Immature natural killer cell (primary cell): ENCODE measurements at regions not wholly inside any gene's neighbourhood (a gene's known extent, or its start where the extent isn't known, plus 50 kb on each side); places are given as distances from the start of the nearest gene placed in this dataset.

Experiments
- DNase-seq, 3 donors: peaks; one replicate each; pipeline ENCODE4 v3.0.0; 2022; ENCODE audit warnings: mixed read lengths in 1 of 3
- H3K27ac Mint-ChIP-seq, 6 donors: one replicate each; pipeline ENCODE4 v1.8.0; 2020; ENCODE audit warnings: mixed read lengths in 6 of 6, mild to moderate bottlenecking in 5 of 6, inconsistent platforms in 4 of 6, moderate library complexity in 3 of 6
- H3K27me3 Mint-ChIP-seq, 3 donors: one replicate each; pipeline ENCODE4 v1.8.0; 2020 to 2021; ENCODE audit warnings: low read depth in 3 of 3, mild to moderate bottlenecking in 3 of 3, mixed read lengths in 3 of 3, moderate library complexity in 3 of 3, inconsistent platforms in 1 of 3
- H3K36me3 Mint-ChIP-seq, 3 donors: one replicate each; pipeline ENCODE4 v1.8.0; 2020; ENCODE audit warnings: mixed read lengths in 3 of 3, inconsistent platforms in 2 of 3, mild to moderate bottlenecking in 2 of 3
- H3K4me1 Mint-ChIP-seq, 2 donors: one replicate each; pipeline ENCODE4 v1.8.0; 2020; ENCODE audit warnings: inconsistent platforms in 2 of 2, mild to moderate bottlenecking in 2 of 2, mixed read lengths in 2 of 2, moderate library complexity in 1 of 2
- H3K4me3 Mint-ChIP-seq, 5 donors: one replicate each; pipeline ENCODE4 v1.8.0; 2020; ENCODE audit warnings: mild to moderate bottlenecking in 5 of 5, mixed read lengths in 5 of 5, inconsistent platforms in 3 of 5, moderate library complexity in 3 of 5
- H3K9me3 Mint-ChIP-seq, 6 donors: one replicate each; pipeline ENCODE4 v1.8.0; 2020; ENCODE audit warnings: mild to moderate bottlenecking in 6 of 6, mixed read lengths in 6 of 6, inconsistent platforms in 4 of 6, moderate library complexity in 3 of 6

DNA sequence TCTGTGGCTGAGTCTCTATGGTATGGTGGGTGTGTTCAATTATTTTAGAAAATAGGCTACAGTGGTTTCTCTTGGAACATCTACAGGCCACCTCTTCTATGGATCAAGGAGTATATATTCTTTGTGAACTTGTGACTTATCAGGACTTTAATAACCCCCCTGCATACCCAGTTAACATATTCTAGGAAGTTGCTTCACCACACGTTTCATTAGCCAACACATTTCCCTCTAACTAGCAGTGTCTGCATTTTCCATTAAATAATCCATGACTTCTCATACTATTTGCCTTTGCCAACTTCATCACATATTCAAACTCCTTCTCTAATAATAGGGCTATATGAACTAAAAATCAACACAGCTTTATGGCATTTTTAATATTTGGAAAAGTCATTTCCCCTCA is 187.6 kb upstream of the ARL4C start:
- peaks cover 0 to 1% (median 0%) of the 10 kb centered on the region in 6 donors for H3K9me3 Mint-ChIP-seq
- peaks cover 0 to 4% (median 4%) of the 10 kb centered on the region in 3 donors for H3K27me3 Mint-ChIP-seq
- H3K27ac Mint-ChIP-seq: no peak overlapping the region
- no peaks in the 10 kb centered on the region for H3K4me1 Mint-ChIP-seq
- H3K36me3 Mint-ChIP-seq: no peaks in the 10 kb centered on the region
- no peak overlapping the region for H3K4me3 Mint-ChIP-seq
- DNase-seq: no peak

DNA sequence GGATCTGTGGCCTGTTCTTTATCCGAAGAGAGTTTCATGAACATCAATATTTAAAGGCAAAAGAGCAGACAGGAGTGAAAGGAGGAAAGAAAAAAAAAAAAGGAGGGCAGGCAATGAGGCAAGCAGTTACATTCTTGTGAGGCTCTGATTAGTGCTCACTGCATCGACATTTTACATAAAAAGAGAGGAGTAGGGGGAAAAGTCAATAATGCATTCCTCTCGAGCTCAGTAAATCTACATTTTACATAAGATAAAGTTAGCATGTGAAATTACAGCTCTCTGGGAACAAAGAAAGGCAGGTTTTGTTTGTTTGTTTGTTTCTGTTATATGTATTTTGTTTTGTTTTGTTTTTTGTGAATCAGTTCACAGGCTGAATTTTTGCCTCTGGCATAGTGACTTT is 187.1 kb upstream of the ARL4C start:
- Mint-ChIP-seq H3K9me3 (peaks cover 0 to 1% (median 0%) of the 10 kb centered on the region in 6 donors), H3K36me3 (no peaks in the 10 kb centered on the region), H3K27ac (no peak overlapping the region), H3K4me3 (no peak overlapping the region), H3K4me1 (no peaks in the 10 kb centered on the region), H3K27me3 (peaks cover 0 to 8% (median 4%) of the 10 kb centered on the region in 3 donors)
- DNase-seq: no peak

- Mint-ChIP-seq H3K27me3 (peaks cover 0 to 9% (median 5%) of the 10 kb centered on the region in 3 donors), H3K27ac (peak overlapping the region in 5 of 6 donors; percentile 4 to 84 (median 36)), H3K4me1 (no peaks in the 10 kb centered on the region), H3K9me3 (peaks cover 0 to 1% (median 0%) of the 10 kb centered on the region in 6 donors), H3K36me3 (no peaks in the 10 kb centered on the region), H3K4me3 (no peak overlapping the region)
- no peak for DNase-seq
Observed at GRCh38 chr2:234682492-234683228, 185.8 kb upstream of the ARL4C start.

DNA sequence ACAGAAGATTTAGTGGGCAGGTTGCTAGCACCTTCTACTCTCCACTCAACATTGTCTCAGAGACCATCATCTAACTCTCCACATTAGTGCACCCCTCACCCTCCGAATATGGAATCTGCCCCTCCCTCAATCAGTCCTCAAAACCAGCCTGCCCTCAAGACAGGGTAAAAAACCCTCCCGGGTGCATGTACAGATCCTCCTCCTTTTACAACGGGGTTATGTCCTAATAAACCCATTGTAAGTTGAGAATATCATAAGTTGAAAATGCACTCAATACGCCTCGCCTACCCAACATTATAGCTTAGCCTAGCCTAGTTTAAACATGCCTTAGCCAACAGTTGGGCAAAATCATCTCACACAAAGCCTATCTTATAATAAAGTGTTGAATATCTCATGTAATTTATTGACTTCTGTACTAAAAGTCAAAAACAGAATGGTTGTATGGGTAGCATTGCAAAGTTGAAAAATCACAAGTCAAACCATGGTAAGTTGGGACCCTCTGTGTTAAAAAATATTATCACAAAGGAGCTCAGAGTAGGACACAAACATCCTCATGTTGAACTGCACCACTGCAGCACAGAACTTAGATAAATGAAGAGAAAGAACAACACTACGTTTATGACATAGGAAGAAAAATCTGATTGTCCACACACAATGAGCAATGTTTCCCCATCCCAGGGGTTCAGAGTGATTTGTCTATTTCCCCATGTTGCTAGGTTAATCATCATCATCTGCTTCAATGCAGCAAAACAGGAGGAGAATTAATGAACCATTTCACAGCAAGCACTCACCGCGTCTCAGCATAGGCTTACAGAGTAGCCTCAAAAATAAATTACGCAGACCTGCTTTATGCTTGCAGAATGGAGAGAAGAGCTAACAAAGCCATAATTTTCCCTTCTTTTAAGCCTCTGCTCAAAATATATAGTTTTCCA is 184.1 kb upstream of the ARL4C start:
- peaks cover 0 to 1% (median 0%) of the 10 kb centered on the region in 6 donors for H3K9me3 Mint-ChIP-seq
- H3K4me3 Mint-ChIP-seq: no peak overlapping the region
- no peaks in the 10 kb centered on the region for H3K4me1 Mint-ChIP-seq
- H3K36me3 Mint-ChIP-seq: no peaks in the 10 kb centered on the region
- H3K27me3 Mint-ChIP-seq: peaks cover 0 to 9% (median 5%) of the 10 kb centered on the region in 3 donors
- no peak for DNase-seq
- H3K27ac Mint-ChIP-seq: no peak overlapping the region

DNA sequence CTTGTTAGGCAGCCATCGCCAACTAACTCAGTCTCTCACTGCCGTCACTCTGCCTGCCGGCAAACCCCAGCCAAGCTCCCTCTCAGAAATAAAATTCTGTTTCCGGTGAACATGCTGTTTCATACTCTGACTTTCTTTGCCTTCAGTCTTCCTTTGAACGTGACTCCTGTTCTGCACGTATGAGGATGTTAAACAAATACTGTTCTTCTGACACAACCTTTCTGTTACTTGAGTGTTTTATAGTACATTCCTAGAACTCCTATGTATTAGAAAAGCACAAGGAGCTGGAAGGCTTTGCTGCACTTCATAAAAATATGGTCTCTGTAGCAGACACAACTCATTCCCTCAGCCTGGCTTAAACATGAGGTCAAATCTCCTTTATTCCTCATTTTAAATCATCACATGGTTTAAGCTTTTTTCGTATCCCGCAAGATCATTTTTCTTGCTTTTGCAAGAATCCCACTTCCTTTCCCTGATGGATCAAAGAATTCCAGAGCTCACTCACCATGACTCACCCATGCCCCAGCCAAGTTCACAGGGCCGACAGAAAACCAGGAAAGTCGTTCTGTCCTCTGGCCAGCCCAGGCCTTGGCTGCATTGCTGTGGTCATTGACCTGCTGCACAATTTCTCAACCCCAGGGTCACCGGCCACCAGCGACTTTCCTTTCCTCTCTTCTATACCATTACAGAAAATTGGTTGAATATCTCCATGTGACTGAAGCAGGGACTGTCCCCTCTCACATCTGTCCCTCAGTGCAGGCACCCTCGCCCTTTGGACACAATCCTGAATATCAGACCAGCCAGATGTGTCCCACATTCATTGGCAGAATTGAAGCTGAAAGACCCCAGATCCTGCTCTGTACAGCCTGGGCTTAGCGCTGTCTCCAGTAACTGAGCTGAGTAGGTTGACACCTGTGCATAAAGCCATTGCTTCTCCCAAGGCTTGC is 183.1 kb upstream of the ARL4C start:
- Mint-ChIP-seq H3K27ac (no peak overlapping the region), H3K27me3 (peaks cover 0 to 9% (median 5%) of the 10 kb centered on the region in 3 donors), H3K4me1 (no peaks in the 10 kb centered on the region), H3K4me3 (no peak overlapping the region), H3K9me3 (peaks cover 0 to 1% (median 0%) of the 10 kb centered on the region in 6 donors), H3K36me3 (no peaks in the 10 kb centered on the region)
- DNase-seq: no peak

- Mint-ChIP-seq H3K9me3 (no peaks in the 10 kb centered on the region), H3K4me1 (no peaks in the 10 kb centered on the region), H3K4me3 (no peak overlapping the region), H3K27ac (no peak overlapping the region), H3K36me3 (no peaks in the 10 kb centered on the region), H3K27me3 (peaks cover 0 to 10% (median 7%) of the 10 kb centered on the region in 3 donors)
- DNase-seq: no peak
Observed at GRCh38 chr2:234679301-234679740, 182.4 kb upstream of the ARL4C start.

DNA sequence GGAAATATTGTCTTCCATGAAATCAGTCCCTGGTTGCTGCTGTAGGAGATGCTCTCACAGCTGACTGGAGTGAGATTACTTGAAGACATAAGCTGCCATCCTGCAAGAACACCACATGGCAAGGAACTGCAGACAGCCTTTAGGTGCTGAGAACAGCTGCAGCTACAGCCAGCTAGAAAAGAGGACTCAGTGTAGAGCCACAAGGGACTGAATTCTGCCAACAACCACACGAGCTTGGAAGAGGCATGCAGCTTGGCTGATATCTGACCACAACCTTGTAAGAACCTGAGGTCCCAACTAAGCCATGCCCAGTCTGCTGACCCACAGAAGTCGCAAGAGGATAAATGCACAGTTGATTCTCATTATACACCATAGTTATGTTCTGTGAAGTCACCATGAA is 181.8 kb upstream of the ARL4C start:
- DNase-seq: no peak
- Mint-ChIP-seq H3K27ac (no peak overlapping the region), H3K9me3 (no peaks in the 10 kb centered on the region), H3K4me3 (no peak overlapping the region), H3K4me1 (no peaks in the 10 kb centered on the region), H3K36me3 (no peaks in the 10 kb centered on the region), H3K27me3 (peaks cover 0 to 14% (median 7%) of the 10 kb centered on the region in 3 donors)

- no peak overlapping the region for H3K27ac Mint-ChIP-seq
- DNase-seq: no peak
- no peaks in the 10 kb centered on the region for H3K9me3 Mint-ChIP-seq
- no peaks in the 10 kb centered on the region for H3K36me3 Mint-ChIP-seq
- H3K27me3 Mint-ChIP-seq: peaks cover 0 to 14% (median 6%) of the 10 kb centered on the region in 3 donors
- H3K4me1 Mint-ChIP-seq: no peaks in the 10 kb centered on the region
- no peak overlapping the region for H3K4me3 Mint-ChIP-seq
Observed at GRCh38 chr2:234677758-234678538, 181.1 kb upstream of the ARL4C start.

- Mint-ChIP-seq H3K27ac (no peak overlapping the region), H3K4me1 (no peaks in the 10 kb centered on the region), H3K9me3 (no peaks in the 10 kb centered on the region), H3K27me3 (peaks cover 0 to 12% (median 4%) of the 10 kb centered on the region in 3 donors), H3K4me3 (no peak overlapping the region), H3K36me3 (no peaks in the 10 kb centered on the region)
- no peak for DNase-seq
Observed at GRCh38 chr2:234676783-234677450, 180.0 kb upstream of the ARL4C start.

DNA sequence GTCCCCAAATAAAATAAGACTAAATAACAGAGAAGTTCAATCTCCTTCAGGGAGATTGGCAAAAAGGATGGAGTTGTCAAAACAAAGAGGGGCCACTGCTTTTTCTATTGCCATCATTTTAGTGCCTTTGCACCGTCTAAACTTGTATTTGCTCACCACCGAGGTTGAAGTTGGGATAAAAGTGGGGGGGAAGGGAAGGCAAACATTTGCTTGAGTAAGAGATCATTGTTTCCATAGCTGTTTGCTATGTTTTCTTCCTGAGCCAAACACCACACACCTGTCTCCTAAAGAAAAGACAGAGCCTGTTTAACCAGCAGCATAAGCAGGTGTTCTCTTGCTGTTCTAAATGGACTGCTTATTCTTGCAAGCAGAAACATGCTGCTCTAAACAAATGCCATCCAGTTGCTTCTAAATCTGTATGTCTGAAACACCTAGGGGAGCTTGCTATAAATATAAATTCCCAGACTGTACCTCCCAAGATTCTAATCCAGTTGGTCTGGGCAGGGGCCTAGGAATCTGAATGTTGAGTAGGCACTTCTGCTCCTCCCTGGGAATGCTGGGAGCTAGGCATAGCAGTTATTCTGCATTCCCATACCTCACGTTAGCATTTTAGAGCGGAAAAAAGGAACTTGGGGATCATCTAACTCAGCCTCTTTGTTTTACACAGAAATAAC is 179.4 kb upstream of the ARL4C start:
- DNase-seq: no peak
- Mint-ChIP-seq H3K4me3 (no peak overlapping the region), H3K4me1 (no peaks in the 10 kb centered on the region), H3K9me3 (no peaks in the 10 kb centered on the region), H3K27me3 (peaks cover 0 to 11% (median 4%) of the 10 kb centered on the region in 3 donors), H3K36me3 (no peaks in the 10 kb centered on the region), H3K27ac (no peak overlapping the region)

- Mint-ChIP-seq H3K4me3 (no peak overlapping the region), H3K36me3 (no peaks in the 10 kb centered on the region), H3K27ac (peak overlapping the region in 1 of 6 donors; percentile 25), H3K4me1 (no peaks in the 10 kb centered on the region), H3K9me3 (no peaks in the 10 kb centered on the region), H3K27me3 (peaks cover 0 to 11% (median 4%) of the 10 kb centered on the region in 3 donors)
- DNase-seq: no peak
Observed at GRCh38 chr2:234674781-234675201, 177.9 kb upstream of the ARL4C start.
